ENCODE measurements at regions not wholly inside any gene's neighbourhood (a gene's known extent, or its start where the extent isn't known, plus 50 kb on each side); places are given as distances from the start of the nearest gene placed in this dataset.

DNA sequence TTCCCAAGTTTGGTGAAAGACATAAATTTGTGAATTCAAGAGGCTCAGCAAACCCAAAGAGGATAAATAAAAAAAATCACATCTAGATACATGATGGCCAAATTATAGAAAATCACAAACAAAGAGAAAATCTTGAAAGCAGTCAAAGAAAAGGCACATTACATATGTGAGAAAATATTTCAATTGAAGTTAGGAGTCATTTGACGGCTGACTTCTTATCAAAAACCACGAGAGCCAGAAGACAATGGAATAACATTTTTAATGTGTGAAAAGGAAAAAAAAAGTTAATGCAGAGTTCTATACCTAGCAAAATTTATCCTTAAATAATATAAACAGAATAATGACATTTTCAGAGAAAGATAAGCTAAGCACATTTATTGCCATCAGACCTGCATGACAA lies 307.0 kb downstream of the C12orf75 start:
- TF ChIP-seq, protein P1, sequence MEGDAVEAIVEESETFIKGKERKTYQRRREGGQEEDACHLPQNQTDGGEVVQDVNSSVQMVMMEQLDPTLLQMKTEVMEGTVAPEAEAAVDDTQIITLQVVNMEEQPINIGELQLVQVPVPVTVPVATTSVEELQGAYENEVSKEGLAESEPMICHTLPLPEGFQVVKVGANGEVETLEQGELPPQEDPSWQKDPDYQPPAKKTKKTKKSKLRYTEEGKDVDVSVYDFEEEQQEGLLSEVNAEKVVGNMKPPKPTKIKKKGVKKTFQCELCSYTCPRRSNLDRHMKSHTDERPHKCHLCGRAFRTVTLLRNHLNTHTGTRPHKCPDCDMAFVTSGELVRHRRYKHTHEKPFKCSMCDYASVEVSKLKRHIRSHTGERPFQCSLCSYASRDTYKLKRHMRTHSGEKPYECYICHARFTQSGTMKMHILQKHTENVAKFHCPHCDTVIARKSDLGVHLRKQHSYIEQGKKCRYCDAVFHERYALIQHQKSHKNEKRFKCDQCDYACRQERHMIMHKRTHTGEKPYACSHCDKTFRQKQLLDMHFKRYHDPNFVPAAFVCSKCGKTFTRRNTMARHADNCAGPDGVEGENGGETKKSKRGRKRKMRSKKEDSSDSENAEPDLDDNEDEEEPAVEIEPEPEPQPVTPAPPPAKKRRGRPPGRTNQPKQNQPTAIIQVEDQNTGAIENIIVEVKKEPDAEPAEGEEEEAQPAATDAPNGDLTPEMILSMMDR (IDR thresholded peaks at IDR 0.05): no peak
- no peak for TF ChIP-seq POLR2A (IDR thresholded peaks at IDR 0.05)
- no peak for TF ChIP-seq POLR2AphosphoS5 (IDR thresholded peaks at IDR 0.05)
